HCT116 (cell line): ENCODE measurements at regions not wholly inside any gene's neighbourhood (a gene's known extent, or its start where the extent isn't known, plus 50 kb on each side); places are given as distances from the start of the nearest gene placed in this dataset.

Experiments used
- ATAC-seq: fragments of 200-7000 bp; cut with Tn5 transposase; 2 replicates; pipeline ENCODE4 v1.9.1; 2020; ENCODE audit warnings: mild to moderate bottlenecking, moderate library complexity
- BruUV-seq: library from RNA; stranded (reverse); fragments of 400-500 nt; replicated peaks from 2 replicates; lab custom pipeline; 2021; lab: Mats Ljungman, UMichigan
- CTCF ChIA-PET: fragments of 300-600 bp; sonication (Branson Sonifier 250); formaldehyde crosslinking; loops from one replicate; lab custom pipeline; 2021; ENCODE audit warnings: antibody characterized with exemption; lab: Charles Lee
- POLR2A ChIA-PET: fragments of 300-600, 350-600 bp; sonication (Branson Sonifier 250); formaldehyde crosslinking; loops from one replicate; lab custom pipeline; 2021; ENCODE audit warnings: antibody characterized with exemption; lab: Charles Lee
- RAD21 ChIA-PET, 2 experiments: fragments of 300-600 bp; sonication (Branson Sonifier 250); formaldehyde crosslinking; loops; one replicate each; lab custom pipeline; 2023; ENCODE audit warnings: low total read pairs in 2 of 2; ENCODE audit not compliant: uncharacterized antibody in 2 of 2, unreplicated experiment in 2 of 2, low non-redundant PET in 1 of 2; lab: Charles Lee
- DNase-seq: peaks from one replicate; pipeline ENCODE4 v3.0.0-alpha.2; 2010; ENCODE audit warnings: low read depth, low spot score
- H2AFZ ChIP-seq: fragments of 200-600 bp; shearing (Covaris generic), sonication (generic); 2 replicates; pipeline ENCODE4 v1.6.1; 2017; ENCODE audit warnings: low read depth, mixed run types, mixed read lengths, antibody characterized with exemption, low read length; ENCODE audit not compliant: poor library complexity, severe bottlenecking
- H3K27ac ChIP-seq: 2 replicates; pipeline ENCODE4 v1.5.1; 2012; ENCODE audit warnings: low read depth, low read length
- H3K27me3 ChIP-seq: fragments of 200-600 bp; sonication (generic); 2 replicates; pipeline ENCODE4 v1.6.1; 2016; ENCODE audit warnings: mixed run types, low read length, mixed read lengths; ENCODE audit not compliant: insufficient read depth
- H3K36me3 ChIP-seq, 2 experiments: fragments of 200-500 bp in 1 of 2; fragments of 200-600 bp in 1 of 2; sonication (Bioruptor generic) in 1 of 2; sonication (generic) in 1 of 2; 2 replicates each; pipeline versions ENCODE4 v1.5.1 to v1.6.1; 2014 to 2016; ENCODE audit warnings: low read length in 2 of 2, inconsistent platforms in 1 of 2, mixed read lengths in 1 of 2, mixed run types in 1 of 2; ENCODE audit not compliant: insufficient read depth in 2 of 2, control insufficient read depth in 1 of 2
- H3K4me1 ChIP-seq, 2 experiments: fragments of 200-600 bp in 1 of 2; sonication (generic) in 1 of 2; 2 replicates each; pipeline versions ENCODE4 v1.5.1 to v1.6.1; 2012 to 2017; ENCODE audit warnings: low read length in 2 of 2, inconsistent platforms in 1 of 2, mild to moderate bottlenecking in 1 of 2, mixed read lengths in 1 of 2, mixed run types in 1 of 2, moderate library complexity in 1 of 2; ENCODE audit not compliant: insufficient read depth in 2 of 2, control insufficient read depth in 1 of 2
- H3K4me2 ChIP-seq: fragments of 200-600 bp; sonication (generic); 2 replicates; pipeline ENCODE4 v1.6.1; 2017; ENCODE audit warnings: mixed run types, low read length, mixed read lengths
- H3K4me3 ChIP-seq, 2 experiments: fragments of 200-600 bp in 1 of 2; sonication (generic) in 1 of 2; replicated peaks in 1 of 2; 2 replicates each; pipeline ENCODE4 v1.5.1; 2011 to 2016; ENCODE audit warnings: low read length in 2 of 2, control low read depth in 1 of 2, low read depth in 1 of 2, mild to moderate bottlenecking in 1 of 2, mixed read lengths in 1 of 2, mixed run types in 1 of 2
- H3K79me2 ChIP-seq: fragments of 200-600 bp; sonication (generic); 2 replicates; pipeline ENCODE4 v1.6.1; 2017; ENCODE audit warnings: mild to moderate bottlenecking, mixed run types, low read length, moderate library complexity, mixed read lengths; ENCODE audit not compliant: insufficient read depth
- H3K9ac ChIP-seq: fragments of 200-600 bp; sonication (generic); 2 replicates; pipeline ENCODE4 v1.6.1; 2016; ENCODE audit warnings: low read length, mixed read lengths
- H3K9me2 ChIP-seq: fragments of 200-600 bp; sonication (generic), shearing (Covaris generic); 2 replicates; pipeline ENCODE4 v1.6.1; 2017; ENCODE audit warnings: mixed run types, mild to moderate bottlenecking, moderate library complexity; ENCODE audit not compliant: insufficient read depth
- H3K9me3 ChIP-seq, 2 experiments: fragments of 200-500 bp in 1 of 2; fragments of 200-600 bp in 1 of 2; sonication (Bioruptor generic) in 1 of 2; sonication (generic) in 1 of 2; 2 replicates each; pipeline ENCODE4 v1.6.1; 2014 to 2017; ENCODE audit warnings: low read length in 2 of 2, mixed read lengths in 2 of 2, inconsistent platforms in 1 of 2, low read depth in 1 of 2, mild to moderate bottlenecking in 1 of 2, mixed run types in 1 of 2, moderate library complexity in 1 of 2; ENCODE audit not compliant: control insufficient read depth in 1 of 2, insufficient read depth in 1 of 2
- H4K20me1 ChIP-seq: fragments of 200-600 bp; sonication (generic), shearing (Covaris generic); 2 replicates; pipeline ENCODE4 v1.6.1; 2017; ENCODE audit warnings: mixed run types, mild to moderate bottlenecking, moderate library complexity; ENCODE audit not compliant: insufficient read depth
- CBX3 ChIP-seq: IDR thresholded peaks from 2 replicates; pipeline ENCODE4 v1.6.1; 2012; ENCODE audit warnings: low read depth
- EZH2phosphoT487 ChIP-seq: fragments of 200-600 bp; IDR thresholded peaks from 2 replicates; pipeline ENCODE4 v1.6.1; 2018; ENCODE audit warnings: antibody characterized with exemption, borderline replicate concordance
- FOSL1 ChIP-seq: IDR thresholded peaks from 2 replicates; pipeline ENCODE4 v1.6.1; 2012; ENCODE audit warnings: low read depth
- POLR2A ChIP-seq: IDR thresholded peaks from 2 replicates; pipeline ENCODE4 v1.7.0; 2011; ENCODE audit warnings: borderline replicate concordance; ENCODE audit not compliant: insufficient read depth, insufficient read length; ENCODE audit errors: extremely low read depth
- RAD21 ChIP-seq: IDR thresholded peaks from 2 replicates; pipeline ENCODE4 v1.6.1; 2012; ENCODE audit warnings: low read depth, mild to moderate bottlenecking
- REST ChIP-seq: IDR thresholded peaks from 2 replicates; pipeline ENCODE4 v1.6.1; 2012; ENCODE audit warnings: low read depth
- SP1 ChIP-seq: IDR thresholded peaks from 2 replicates; pipeline ENCODE4 v1.6.1; 2012; ENCODE audit warnings: low read depth
- ZFX ChIP-seq: fragments of 450-650 bp; IDR thresholded peaks from 2 replicates; pipeline ENCODE4 v1.6.1; 2017
- ZNF274 ChIP-seq: fragments of 200-500 bp; sonication (Bioruptor generic); IDR thresholded peaks from 2 replicates; pipeline ENCODE4 v1.6.1; 2014; ENCODE audit warnings: mild to moderate bottlenecking, low read depth, low read length, inconsistent platforms
- intact Hi-C: fragments of 100-400 bp; cut with micrococcal nuclease; formaldehyde crosslinking; loops from 2 replicates; pipeline ENCODE4 v1.10.0; 2022

GRCh38 chr6:125688138-125688537, 61.3 kb upstream of the HEY2 start:
- Histone ChIP-seq H2AFZ (no peak overlapping the region), H3K4me1 (no peaks in the 10 kb centered on the region), H3K4me3 (no peak overlapping the region), H3K27ac (no peak overlapping the region), H3K9me3 (no peaks in the 10 kb centered on the region), H3K79me2 (no peaks in the 10 kb centered on the region), H3K9ac (no peak overlapping the region), H3K36me3 (no peaks in the 10 kb centered on the region), H3K27me3 (peaks cover 71% of the 10 kb centered on the region), H3K4me2 (no peak overlapping the region), H4K20me1 (no peaks in the 10 kb centered on the region), H3K9me2 (no peaks in the 10 kb centered on the region)
- DNase-seq, result no peak
- no peak for TF ChIP-seq POLR2A
- POLR2A ChIA-PET, result no interaction called here
- no peak for ATAC-seq
- intact Hi-C loops, result no loop called here
- no TSS peak for BruUV-seq
- CTCF ChIA-PET, result no interaction called here
- RAD21 ChIA-PET, result no interaction called here

GRCh38 chr6:125693480-125693879, 56.0 kb upstream of the HEY2 start:
- ChIA-PET RAD21 (no interaction called here), POLR2A (no interaction called here), CTCF (no interaction called here)
- DNase-seq (no peak), ATAC-seq (no peak)
- Histone ChIP-seq H3K9me2 (no peaks in the 10 kb centered on the region), H2AFZ (no peak overlapping the region), H3K27me3 (peaks cover 64% of the 10 kb centered on the region), H3K4me2 (no peak overlapping the region), H3K4me3 (no peak overlapping the region), H3K27ac (no peak overlapping the region), H3K36me3 (no peaks in the 10 kb centered on the region), H3K79me2 (no peaks in the 10 kb centered on the region), H3K9me3 (no peaks in the 10 kb centered on the region), H4K20me1 (no peaks in the 10 kb centered on the region), H3K4me1 (no peaks in the 10 kb centered on the region), H3K9ac (no peak overlapping the region)
- TF ChIP-seq RAD21, result no peak
- no peak for TF ChIP-seq POLR2A
- no TSS peak for BruUV-seq
- intact Hi-C loops, result no loop called here

- H3K27ac ChIP-seq, result no peak overlapping the region
- ChIA-PET RAD21 (no interaction called here), POLR2A (no interaction called here), CTCF (no interaction called here)
- BruUV-seq, result no TSS peak
- H3K4me2 ChIP-seq, result no peak overlapping the region
- ATAC-seq, result no peak
- intact Hi-C loops, result no loop called here
- H2AFZ ChIP-seq, result no peak overlapping the region
- no peak overlapping the region for H3K9ac ChIP-seq
- H3K9me3 ChIP-seq, result no peaks in the 10 kb centered on the region
- no peak for DNase-seq
- H3K27me3 ChIP-seq, result peaks cover 47% of the 10 kb centered on the region
- no peaks in the 10 kb centered on the region for H3K4me1 ChIP-seq
- H3K79me2 ChIP-seq, result no peaks in the 10 kb centered on the region
- no peaks in the 10 kb centered on the region for H4K20me1 ChIP-seq
- no peaks in the 10 kb centered on the region for H3K9me2 ChIP-seq
- TF ChIP-seq FOSL1 (no peak), CBX3 (no peak), RAD21 (no peak), EZH2phosphoT487 (no peak), ZFX (no peak), ZNF274 (no peak), SP1 (no peak), REST (no peak)
- no peak overlapping the region for H3K4me3 ChIP-seq
- no peaks in the 10 kb centered on the region for H3K36me3 ChIP-seq
Observed at GRCh38 chr6:125699591-125699990, 49.8 kb upstream of the HEY2 start.
